RKO (cell line): ENCODE measurements at regions not wholly inside any gene's neighbourhood (a gene's known extent, or its start where the extent isn't known, plus 50 kb on each side); places are given as distances from the start of the nearest gene placed in this dataset.

Source experiments
- DNase-seq: peaks from one replicate; pipeline ENCODE4 v3.0.0-alpha.2; 2016; ENCODE audit warnings: low spot score

DNA sequence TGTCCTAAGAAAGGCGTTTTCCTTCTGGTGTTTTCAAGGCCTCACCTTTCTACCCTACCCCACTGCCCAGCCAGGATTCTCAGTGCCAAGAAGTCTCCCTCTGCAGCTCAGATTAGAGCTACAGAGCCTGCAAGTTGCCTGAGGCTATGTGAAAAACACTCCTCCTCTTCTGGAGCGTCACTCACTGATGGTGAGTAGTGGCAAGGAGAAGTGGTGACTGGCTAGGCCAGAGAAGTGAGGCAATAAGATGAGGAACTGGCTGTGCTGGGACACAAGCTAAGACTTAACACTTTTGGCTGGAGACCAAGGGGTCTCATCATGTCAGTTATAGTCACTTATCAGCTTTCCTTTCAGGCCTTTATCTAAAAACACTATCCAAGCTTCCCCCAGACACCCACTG, 86.7 kb upstream of the PRKAR2B start:
- DNase-seq: no peak

DNA sequence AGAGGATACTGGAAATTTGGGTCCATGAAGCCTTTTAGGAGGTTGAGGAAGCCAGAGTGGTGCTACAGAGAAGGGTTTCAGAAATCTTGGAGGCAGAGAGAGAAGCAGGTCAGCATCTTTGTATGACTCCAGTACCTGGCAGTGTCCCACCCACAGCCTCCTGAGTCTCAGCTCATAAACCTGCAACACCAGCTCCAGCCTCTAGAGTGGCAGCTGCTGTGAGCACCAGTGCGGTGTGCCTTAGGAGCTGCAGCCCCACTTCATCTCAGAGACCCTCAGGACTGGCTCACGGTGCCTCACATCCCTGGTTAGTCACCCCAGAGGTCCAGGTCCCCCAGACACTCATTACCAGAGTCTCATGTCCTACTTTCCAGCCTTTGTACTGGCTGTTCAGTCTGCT, 84.8 kb upstream of the PRKAR2B start:
- DNase-seq: no peak

DNA sequence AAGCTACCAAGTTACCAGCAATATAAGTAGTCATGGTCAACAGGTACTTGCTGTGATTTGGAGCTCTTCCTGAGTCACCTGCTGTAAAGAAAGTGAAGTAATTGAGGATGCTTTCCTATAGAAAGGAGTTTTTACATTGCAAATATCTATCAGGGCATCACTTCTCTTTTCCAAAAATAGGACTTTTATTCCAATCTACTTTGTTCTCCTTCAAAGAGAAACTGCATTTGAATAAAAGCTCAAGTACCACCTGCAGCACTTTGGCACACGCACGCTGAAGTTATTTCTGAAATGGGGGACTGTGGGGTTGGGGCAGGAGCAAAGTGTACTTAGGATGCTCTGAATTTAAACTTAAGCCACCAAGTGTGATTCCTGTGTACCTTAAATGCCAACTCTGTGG, 81.8 kb upstream of the PRKAR2B start:
- no peak for DNase-seq

DNA sequence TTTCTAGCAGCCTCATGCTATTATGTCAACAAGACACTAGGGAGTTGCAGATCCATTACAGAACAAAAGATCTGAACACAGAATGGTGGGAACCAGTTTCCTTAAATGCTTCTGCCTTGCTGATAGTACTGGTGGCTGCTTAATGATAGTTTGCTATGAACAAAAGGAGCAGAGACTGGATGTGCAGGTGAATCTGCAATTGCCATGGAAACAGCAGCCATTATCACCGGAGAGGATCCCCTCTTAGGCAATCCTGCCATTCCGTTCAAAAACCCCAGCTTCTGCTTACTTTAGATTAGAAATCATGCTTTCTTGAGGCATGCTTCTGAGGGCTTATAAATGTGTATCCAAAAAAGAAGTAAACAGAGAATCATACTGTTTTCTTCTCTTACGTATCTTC, 80.0 kb upstream of the PRKAR2B start:
- no peak for DNase-seq

DNA sequence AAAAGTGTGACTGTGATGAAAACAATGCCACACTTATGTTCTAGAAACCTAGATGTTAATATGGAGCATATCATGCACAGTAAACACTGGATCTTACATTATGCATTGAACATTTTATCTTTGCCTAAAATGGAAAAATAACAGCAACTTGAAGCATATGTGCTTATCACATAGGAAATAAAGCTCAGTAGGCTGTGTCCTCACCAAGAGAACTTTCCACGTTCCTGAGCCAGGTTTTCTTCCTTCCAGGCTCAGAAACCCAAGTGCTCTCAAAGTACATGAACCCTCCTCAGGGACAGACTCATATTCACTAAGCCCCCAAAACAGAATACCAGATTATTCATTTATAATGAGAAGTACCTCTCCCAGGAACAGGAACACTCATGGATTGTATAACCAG, 79.4 kb upstream of the PRKAR2B start:
- DNase-seq: no peak

DNA sequence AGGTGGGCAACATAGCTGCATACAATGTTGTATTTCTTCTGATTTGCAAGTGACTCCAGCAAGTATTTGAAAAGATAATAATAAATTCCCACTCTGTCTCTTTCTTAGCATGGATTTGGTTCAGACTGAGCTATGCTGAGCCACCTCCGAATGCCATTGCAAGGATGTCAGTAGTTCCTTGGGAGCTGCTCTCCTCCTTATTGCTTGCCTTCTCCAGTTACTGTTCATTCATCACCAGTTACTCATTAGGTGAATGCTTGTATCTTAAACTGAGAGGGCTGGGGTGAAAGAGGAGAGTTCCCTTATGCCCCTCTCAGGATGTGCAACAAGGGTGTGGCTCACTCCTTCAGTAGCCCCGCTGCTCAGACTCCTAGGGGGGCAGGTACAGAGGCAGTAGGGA, 78.4 kb upstream of the PRKAR2B start:
- DNase-seq: no peak

DNA sequence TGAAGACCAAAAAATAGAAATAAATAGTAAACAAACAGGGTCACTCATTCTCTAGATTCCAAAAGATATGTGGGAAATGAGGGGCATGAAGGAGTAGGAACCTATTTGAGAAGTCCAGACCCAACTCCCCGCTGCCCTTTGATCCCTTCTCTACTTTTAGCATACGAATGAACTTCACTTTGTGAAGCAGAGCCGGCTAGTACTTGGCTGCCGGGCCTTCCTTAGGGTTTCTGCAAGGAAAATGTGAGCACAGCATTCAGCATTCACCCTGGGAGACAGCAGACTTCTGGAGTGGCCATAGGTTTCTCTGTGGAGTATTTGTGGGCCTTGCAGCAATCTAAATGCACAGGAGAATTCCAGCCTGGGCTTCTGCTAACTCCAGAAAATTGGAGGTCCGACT, 76.3 kb upstream of the PRKAR2B start:
- no peak for DNase-seq

DNA sequence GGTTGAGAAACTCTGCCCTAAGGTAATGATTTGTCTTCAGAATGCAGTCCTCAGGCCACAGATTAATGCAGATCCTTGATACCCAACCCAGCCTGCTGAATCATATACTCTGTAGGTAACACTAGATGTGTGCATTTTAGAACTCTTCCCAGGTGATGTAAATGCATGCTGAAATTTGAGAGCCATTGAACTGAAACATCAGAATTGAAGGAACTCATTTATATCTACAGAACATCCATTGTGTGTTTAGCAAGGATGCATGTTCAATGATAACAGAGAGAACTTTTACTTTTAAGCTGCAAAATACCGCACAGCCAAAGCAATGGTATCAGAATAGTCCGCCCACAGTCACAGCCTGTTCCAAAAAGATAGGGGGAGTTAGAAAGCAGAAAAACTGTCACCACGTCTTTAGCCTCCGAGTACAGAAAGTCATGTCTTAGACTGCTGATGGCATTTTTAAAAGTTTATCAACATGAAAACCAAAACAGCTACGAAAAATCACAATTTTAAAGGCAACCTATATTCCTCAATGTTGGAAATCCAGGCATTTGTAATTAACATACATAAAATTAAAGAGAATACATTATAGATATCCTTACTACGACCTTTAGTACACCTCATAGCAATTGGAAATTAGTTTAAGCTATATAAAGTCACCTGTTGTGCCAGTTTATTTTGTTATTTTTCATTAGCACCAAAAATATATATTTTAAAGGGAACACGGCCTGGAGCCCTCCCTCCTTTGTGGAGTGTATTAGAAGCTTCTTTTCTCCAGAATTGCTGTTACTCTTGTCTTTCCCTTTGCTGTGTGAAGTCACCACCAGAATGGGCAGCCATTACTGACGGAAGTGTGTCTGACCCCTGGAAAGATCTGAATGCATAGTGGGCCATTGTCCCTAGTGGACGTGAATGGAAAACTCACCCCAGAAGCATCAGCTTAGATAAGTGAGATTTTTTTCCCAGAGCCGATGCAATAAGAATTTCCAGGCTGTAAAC, 65.8 kb upstream of the PRKAR2B start:
- peak; percentile 24 for DNase-seq

DNA sequence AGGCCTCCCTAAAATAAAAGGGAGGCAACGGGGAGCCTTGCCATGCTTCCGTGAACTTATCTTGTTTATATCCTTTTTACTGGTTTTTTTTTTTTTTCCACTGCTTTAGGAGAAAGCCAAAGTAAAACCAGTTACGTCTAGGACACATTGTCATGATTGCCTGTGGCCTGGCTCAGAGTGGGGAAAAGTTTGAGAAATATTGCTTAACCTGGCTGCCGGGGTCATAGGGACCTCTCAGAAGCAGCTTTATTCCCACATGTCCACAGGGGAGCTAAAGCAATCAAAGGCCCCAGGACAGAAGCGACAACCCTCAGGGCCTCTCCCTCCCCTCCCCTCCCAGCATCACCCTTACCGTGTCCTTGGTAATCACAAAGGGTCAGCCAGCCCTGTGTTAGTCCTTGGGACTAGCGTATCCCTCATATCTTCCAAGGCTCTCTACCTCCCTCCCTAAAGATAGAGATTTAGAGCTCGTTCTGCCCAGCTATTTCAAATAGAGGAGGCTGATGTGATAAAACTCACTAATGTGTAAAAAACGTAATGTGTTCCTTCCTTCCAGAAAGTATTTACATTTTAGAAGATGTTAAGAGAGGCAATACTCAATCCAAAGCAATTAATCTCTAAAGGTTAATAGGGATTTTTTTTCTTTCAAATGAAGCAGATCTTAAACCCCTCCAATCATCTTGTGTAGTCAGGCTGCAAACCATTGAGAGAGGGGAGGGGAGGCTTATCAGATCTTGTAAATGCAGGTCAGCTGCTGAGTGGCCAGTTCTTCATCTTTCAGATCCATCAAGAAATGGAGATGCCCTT, 64.8 kb upstream of the PRKAR2B start:
- DNase-seq: no peak

DNA sequence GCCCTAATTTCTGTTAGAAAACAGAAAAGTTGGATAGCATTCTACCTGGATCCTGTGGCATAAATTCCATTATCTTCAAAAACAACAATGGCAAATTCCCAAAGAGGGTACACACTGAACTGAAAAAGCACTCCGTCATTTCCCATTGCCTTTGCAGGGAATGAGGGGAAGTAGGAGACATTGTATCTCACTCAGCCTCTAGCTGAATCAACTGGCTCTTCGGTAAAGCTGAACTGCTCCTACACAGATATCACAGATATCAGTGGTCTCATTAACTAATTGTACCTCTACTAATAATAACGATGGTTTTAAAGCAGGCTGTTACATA, 64.2 kb upstream of the PRKAR2B start:
- DNase-seq: no peak

DNA sequence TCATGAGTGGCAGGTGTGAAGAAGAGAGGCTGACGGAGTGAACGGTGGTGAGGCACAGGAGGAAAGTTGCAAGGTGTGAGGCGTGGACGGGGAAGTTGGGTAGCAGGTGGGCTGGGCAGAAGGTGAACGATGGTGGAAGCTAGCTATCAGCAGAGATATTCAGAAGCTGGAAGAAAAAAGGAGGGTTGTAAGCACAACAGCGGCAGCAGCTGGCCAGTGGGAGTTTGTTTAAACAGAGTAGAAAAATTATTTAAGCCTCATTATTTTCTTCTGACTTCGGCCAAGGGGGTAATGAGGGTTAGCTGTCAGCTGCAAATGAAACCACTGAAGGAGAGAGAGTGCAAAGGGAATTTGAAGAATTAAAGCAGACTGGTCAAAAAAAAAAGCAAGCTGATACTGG, 62.1 kb upstream of the PRKAR2B start:
- no peak for DNase-seq

DNA sequence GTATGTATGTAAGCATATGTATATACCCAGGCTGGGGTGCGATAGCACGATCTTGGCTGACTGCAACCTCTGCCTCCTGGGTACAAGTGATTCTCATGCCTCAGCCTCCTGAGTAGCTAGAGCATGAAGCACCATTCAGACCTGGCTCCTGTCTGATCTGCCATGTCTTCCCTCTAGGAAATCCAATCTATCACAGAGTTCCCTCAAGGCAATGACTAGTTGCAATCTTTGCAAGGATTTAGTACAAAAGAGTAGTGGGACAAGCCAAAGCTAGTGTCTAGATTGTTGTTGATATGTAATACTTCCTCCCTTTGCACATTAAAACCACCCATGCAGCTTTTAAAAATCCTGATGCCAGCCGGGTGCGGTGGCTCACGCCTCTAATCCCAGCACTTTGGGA, 60.5 kb upstream of the PRKAR2B start:
- DNase-seq: no peak

DNA sequence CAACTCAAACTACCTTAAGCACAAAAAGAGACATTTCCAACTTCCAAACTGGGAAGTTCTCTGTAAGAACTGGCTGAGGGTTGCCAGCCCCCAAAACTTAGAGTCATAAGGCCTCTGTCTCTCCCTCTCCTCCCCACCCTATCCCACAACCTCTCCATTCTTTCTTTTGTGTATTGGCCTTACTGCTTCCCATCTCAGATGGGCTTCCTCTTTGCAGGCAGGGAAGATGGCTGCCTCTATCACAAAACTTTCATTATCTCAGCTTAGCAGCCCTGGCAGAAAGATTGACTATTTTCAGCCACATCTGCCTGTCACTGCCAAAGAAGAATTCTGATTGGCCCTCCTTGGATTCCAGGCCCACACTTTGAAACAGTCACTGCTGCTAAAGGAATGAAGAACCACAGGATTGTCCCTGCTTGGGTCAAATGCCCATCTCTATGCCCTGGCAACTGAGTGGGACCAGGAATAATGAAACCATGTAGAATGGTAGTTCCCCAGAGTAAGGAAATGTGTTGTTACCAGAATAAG, 58.0 kb upstream of the PRKAR2B start:
- no peak for DNase-seq

DNA sequence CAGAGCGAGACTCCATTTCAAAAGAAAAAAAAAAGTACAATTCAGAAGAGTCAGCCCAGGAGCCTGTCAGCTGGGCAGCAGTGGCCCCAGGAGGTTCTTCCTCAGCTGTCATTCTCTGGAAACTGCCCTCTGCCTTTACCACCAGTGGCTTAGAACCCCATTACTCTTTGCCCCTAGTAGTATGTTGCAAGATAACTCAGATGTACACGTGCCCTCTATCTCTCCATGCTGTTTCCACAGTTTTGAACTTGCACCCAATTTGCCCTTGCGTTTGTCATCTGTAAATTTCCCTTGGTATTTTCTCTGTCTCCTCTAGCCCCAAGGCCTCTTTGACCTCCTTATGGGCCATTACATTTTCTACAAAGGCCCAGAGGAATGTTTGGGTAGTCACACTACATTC, 56.7 kb upstream of the PRKAR2B start:
- DNase-seq: no peak

DNA sequence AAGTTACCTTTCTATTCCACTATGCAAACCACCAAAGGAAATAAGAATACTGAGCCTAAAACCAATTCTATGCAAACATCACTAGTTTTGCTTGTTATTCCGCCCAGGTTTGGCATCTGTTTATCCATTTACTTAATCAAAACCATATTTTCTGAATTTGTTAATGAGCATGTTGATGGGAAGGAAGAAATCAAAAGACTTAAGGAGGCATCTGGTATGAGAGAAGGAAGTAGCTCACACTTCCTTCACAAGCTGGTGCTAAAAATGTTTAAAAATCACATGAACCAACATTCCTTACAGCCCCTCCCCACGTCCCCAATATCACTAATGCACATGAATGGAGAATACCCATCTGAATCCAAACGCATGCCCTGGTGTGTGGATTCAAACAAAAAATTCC, 52.0 kb upstream of the PRKAR2B start:
- no peak for DNase-seq
